Cardiac fibroblast (primary cell): ENCODE measurements at regions not wholly inside any gene's neighbourhood (a gene's known extent, or its start where the extent isn't known, plus 50 kb on each side); places are given as distances from the start of the nearest gene placed in this dataset.

Experiments used
- DNase-seq, 2 donors: peaks; one replicate each; pipeline versions ENCODE4 v3.0.0 to v3.0.0-alpha.2; 2010; ENCODE audit warnings: low read depth in 2 of 2
- H3K4me3 ChIP-seq, 2 donors: replicated peaks in 1 of 2; 1 replicate in 1 of 2; 2 replicates in 1 of 2; pipeline ENCODE4 v1.5.1; 2011; ENCODE audit warnings: low read depth in 2 of 2, low read length in 2 of 2, mild to moderate bottlenecking in 2 of 2, moderate library complexity in 1 of 2
- CTCF ChIP-seq: IDR thresholded peaks from one replicate; pipeline ENCODE4 v1.5.1; 2011; ENCODE audit warnings: low read depth, mild to moderate bottlenecking, low read length, inconsistent platforms

- H3K4me3 ChIP-seq: no peak overlapping the region
- no peak for DNase-seq
- no peak for TF ChIP-seq CTCF
These were observed 50.3 kb upstream of the GEMIN8 start for GRCh38 chrX:14079891-14080430.
